HG03097 (cell line): ENCODE measurements at regions not wholly inside any gene's neighbourhood (a gene's known extent, or its start where the extent isn't known, plus 50 kb on each side); places are given as distances from the start of the nearest gene placed in this dataset.

ENCODE experiments used
- ATAC-seq: cut with Tn5 transposase; IDR thresholded peaks from one replicate; pipeline ENCODE4 v1.9.1; 2021; ENCODE audit not compliant: unreplicated experiment, low FRiP score

DNA sequence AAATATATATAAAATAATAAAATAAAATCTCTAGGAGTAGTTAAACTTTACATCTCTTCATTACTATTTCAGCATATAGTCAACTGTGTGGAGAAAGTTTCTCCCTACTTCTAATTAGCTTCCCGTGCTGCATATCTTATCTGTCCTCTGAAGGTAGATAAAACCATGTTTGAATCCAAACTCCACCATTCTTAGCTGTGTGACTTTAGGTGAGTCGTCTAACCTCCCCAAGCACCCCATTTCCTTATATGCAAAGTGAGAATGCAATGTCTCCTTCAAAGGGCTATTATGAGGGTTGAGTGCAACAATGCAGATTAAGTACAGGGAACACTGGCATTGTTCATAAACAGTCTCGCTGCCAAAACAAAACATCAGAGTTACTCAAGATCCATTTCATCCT lies 80.8 kb upstream of the DRD2 start:
- no peak for ATAC-seq

DNA sequence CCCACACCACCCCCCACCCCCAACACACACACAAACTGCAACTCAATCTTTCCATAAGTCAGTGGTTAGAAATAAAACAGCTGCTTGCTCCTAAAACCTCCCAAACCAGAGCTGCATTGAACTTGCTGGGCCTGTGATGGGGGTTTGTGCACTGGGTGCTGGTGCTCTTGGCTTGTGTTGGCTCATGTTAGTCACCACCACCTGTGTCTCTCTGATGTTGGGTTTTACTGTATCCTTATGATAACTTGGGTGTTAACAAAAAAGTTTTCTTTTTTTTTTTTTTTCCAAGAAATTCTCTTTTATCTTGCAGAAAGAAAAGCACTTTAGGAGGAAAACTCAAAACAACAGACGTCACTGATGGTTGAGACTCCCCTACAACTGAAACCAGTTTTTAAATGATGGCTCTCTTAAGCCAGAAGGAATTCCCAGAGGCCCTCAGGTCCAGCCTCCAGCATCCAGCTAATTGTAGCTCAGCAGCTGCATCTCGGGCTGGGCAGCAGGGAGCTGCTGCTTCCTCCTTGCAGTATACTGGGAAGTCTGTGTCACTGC lies 79.9 kb upstream of the DRD2 start:
- no peak for ATAC-seq

DNA sequence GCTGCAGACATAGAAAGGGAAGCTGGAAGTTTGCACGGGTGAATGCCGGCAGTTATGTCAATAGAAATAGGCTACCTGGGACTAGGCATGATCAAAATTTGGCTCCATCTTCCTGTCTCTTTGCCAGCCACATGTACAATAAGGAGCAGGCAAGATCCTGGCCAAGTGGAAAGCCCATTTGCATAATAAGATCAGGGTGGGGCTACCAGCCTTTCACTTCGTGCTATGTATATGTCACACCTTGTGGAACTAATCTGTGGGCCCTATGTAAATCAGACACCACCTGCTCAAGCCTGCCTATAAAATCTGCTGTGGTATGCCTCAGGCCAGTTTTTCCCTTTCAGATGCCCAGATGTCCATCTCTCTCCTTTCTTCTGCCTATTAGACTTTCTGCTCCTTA lies 79.3 kb upstream of the DRD2 start:
- ATAC-seq = no peak

DNA sequence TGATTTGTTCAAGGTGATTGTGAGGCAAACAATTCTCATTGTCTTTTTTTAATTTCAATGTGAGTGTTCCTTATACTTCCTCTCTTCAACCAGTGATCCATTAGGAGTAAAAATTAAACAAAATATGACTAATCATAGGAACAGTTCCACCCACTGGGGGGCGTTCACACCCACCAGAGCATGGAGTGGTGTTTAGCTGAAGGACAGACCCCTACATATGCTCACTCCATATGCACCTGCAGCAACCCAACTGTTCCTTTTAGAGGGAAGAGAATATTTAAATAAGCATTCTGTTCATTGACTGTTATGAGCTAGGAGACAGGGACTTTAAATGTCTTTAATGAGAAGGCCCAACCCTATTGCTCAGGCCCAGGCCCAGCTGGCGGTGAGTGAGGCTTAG lies 78.7 kb upstream of the DRD2 start:
- ATAC-seq = no peak

DNA sequence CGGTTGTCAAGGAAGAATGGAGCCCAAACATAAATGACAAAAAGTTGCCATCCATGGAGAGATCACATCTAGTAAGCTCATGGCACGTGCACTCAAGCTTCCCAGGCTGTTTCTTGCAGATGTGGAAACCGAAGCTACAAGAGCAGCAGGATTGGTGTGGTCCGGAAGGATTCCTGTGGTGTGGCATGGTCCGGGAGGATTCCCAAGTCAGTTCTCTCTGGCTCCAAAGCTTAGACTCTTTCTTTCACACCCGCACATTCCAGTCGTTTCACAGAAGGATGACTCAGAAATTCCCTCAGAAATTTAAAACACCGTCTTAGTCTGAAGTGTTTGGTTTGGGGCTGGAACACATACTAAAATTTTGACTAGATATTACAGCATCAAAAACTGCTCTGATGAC lies 78.0 kb upstream of the DRD2 start:
- no peak for ATAC-seq

DNA sequence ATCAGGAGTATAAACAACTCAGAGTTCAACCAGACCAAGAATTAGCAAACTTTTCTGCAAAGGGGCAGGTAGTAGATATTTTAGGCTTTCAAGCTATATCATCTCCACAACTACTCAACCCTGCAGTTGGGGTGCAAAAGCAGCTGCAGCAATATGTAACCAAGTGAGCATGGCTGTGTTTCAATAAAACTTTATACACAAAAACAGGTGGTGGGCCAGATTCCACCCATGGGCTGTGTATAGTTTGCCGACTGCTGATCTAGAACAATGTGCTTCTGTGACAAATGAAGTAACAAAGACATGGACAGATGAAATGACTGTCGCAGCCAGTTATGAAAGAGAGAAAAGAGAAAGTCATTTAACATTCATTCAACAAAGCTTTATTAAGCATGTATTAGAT lies 77.1 kb upstream of the DRD2 start:
- no peak for ATAC-seq

DNA sequence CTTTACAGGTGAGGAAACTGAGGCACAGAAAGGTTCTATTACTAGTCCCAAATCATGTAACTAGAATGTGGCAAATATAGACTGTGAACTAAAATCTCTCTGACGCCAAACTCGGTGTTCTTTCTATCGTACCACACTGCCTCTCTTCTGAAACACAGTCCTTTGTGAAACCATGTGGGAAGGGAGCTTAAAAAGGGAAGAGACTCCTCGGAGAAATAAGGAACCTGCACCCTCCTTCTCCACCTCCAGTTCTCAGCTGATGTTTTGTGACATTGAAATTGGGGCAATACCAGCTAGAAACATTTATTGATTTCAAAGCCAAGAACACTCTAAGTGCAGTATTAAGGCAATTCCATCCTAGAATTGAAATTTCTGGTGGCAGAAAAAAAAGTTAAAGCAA lies 76.4 kb upstream of the DRD2 start:
- ATAC-seq = no peak

DNA sequence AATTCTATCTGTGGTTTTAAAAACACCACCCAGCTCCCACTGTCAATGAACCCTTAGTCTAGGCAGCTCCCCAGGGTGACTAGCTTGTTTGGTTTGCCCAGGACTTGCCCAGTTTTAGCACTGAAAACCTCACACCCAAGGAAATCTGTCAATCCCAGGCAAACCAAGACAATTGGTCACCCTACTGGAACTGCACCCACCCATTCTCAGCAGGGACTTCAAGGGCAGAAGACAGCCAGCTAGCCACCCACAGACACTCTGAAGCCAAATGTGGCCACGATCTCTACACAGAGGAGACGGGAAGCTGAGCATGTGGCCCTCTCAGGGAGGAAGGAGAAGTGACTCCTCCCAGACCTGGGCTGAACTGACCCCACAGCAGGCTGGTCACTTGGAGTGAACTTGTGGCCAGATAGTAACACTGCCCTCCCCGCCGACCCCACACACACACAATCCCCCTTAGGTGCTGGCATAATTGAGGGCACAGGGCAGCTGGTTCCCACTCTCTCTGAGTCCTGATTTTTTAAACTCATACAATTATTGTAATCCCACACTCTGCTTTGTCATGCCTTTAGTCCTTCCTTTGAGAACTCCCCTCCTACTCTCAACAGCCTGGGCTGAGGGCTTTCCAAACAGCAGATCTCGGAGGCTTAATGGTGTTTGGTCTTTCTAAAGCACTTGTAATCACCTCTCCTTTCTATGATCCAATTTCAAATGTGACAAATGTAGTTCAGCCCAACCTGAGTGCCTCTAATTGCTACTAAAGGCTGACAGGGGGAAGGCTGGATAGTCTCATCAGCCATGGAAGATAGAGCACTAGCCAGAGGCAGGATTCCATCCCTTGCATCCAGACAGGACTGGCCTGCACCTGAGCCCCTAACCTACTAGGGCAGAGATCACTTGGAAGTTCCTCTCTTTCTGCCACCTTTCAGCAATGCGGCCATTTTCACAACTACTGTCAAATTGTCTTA lies 74.7 kb upstream of the DRD2 start:
- no peak for ATAC-seq

DNA sequence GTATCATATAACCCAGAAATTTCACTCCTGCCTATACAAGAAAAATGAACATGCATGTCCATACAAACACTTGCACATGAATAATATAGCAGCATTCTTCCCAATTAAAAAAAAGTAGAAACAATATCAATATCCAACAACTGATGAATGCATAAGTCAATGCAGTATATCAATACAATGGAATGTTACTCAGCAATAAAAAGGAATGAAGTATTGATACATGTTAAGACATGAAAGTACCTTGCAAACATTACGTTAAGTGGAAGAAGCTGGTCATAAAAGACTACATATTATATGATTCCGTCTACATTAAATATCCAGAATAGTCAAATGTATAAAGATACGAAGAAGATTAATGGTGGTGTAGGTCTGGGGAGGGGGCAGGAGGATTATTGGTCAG lies 73.9 kb upstream of the DRD2 start:
- ATAC-seq = no peak

DNA sequence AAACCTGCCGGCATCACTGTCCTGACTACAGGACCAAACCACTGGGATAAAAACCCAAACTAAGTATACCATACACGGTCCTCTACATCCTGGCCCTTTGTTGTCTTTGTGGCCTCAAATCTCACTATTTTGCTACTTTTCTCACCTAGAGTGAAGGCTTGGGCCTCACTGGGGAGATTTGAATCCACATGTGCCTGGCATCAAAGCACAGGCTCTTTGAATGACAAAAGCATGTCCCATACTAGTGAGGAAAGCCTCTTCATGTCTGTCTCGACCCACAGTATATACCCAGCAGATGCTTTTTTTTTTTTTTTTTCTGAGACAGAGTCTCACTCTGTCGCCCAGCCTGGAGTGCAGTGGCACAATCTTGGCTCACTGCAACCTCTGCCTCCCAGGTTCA lies 72.5 kb upstream of the DRD2 start:
- ATAC-seq = no peak

DNA sequence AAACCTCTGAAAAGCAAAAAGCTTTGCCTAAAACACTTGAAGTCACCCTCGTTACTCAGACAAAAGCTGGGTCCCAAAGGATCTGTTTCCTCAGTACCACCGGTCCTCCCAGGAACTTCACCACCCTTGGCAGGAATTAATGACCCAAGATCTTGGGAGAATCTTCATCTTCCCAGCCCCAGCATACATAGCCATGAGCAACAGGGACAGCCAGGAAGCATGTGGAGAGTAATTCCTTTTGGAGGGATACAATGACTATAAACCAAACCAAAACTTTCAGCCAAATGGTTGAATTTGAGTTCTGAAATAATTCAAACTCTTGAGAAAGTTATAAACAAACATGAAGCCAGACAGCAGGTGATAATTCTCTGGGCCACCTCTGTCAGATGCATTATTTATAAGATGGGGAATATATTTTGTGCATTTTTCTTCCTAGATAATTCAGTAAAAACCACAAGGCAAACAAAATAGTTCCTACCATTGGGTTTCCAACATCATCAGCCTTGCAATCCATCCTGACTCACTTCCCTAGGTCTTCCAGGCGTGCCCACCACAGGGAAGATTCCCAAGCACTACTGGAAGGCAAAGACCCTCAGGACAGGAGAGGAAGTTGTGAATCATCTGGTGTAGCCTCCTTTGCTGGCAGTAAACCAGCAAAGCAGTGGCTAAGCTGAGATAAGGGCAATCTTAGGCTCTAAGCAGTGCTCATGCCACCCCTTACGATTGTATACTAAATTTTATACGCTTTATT lies 71.7 kb upstream of the DRD2 start:
- ATAC-seq = no peak

DNA sequence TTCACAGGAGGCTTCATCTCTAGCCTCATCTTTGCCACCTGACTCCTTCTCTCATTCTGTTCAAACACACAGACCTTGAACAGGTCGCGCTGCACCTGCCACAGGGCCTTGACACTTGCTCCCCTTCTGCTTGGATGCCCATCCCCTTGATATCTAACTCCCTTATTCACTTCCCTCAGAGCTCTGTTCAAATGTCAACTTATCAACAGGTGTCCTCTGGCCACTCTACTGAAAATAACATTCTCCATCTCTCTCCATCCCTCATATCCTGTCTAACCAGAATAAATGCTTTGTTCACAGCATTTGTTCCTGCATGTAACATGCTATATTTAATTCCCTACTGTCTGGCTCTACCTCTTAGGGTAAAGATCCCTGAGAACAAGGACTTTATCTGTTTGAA lies 67.2 kb upstream of the DRD2 start:
- no peak for ATAC-seq

DNA sequence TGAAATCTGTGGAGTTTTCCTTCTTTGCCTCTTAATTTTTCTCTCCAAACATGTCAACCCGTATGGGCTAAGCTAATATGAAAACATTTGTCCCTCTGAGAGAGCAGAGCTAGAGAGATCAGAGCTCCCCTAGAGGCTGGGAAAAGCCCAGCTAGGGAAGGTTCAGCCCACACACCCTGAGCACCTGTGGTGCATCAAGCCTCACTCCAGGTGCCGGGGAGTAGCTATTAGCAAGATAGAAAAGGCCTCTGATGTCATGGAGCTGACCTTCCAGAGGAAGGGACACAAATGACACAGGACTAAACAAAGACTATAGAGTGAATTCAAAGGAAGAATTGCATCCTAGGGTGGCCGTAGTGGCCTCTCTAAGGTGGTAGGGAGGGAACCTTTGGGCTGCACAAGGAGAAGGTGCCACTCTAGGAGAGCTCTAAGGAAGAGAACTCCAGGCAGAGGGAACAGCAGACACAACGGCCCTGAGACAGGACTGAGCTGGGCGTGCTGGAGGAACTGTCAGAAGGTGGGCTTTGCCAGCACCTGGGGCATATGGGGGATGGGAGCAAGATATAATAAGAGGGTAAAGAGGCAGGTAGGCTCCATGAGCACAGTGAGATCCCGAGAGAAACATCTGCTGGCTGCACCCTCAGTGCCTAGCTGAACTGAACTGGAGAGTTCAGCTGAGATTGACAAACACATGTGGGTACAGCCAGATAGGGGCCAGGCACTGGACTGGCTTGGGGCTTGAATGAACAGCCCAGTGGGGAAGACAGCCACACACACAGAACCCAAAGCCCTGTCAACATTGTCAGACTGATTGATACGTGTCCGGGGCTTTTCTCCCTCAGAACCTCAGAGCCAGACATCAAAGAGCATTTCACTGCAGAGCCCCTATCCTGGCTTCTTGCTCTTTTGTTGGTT lies 65.5 kb upstream of the DRD2 start:
- ATAC-seq = no peak

DNA sequence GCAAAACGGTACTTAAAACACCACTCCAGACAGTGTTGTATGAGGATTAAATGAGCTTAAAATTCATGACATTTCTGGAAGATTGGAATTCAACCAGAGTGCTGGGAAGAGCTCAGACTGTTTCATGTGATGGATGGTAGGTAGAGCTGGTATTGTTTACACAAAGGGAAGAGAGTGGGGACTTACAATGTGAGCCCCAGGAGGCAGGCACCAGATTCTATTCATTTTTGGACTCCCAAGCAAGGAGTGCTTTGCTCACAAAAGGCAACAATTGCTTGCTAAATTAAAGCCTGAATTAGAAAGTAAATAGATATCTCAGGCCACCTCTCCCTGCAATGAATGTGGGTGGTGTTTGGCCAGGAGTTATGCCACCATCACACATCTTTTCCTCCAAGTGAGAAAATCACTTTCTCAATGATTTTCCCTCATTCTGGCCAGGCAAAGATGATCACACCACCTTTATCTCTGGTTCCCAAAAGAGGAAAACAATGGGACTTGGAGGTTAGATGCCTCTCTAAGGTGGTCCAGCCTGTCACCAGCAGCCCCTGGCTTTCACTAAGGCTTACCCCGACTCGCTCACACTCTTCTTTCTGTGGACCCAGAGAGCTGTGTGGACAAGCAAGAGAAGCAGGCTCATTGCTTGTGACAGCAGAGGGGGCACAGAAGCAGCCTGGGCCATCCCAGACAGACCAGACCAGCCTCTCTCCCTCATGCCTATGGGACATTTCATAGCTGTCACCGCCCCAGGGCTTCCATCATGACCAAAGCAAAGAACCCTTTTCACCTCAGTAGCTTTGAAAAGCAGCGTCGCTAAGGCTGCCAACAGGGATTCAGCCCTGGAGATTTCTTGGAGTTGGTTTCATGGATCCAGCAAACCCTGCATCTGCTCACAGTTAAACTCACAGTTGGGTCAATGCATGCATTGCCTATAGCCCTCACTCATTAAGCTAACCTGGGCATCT lies 63.5 kb upstream of the DRD2 start:
- no peak for ATAC-seq

DNA sequence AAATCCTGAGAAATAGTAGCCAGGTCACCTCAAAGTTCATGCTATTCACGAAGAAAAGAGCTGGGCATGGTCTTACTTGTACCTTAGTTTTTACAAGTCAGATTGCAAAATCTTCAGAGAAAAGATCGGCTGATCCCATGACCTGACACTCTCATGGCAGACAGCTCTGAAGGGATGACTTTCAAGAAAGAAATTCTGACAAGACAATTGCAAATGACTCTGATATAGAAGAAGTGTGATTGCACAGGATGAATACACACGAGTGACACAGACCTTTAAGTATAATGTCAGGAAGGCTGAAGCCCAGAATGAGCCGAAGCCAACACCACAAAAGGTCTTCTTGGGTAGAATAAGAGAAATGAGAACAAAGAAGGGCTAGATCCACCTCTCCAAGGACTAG lies 59.4 kb upstream of the DRD2 start:
- no peak for ATAC-seq

DNA sequence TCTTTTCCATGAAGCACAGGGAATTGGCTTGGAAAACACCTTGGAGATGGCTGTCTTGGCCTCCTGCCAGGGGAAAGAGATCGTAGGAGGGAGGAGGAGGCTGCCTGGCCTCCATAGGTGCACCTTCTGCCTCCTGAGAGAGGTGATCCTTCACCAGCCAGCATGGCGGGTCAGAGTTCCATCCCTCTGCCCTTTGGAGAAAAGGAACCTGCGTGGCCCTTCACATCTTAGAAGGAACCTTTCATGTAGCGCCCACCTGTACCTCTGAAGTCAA lies 58.2 kb upstream of the DRD2 start:
- no peak for ATAC-seq

DNA sequence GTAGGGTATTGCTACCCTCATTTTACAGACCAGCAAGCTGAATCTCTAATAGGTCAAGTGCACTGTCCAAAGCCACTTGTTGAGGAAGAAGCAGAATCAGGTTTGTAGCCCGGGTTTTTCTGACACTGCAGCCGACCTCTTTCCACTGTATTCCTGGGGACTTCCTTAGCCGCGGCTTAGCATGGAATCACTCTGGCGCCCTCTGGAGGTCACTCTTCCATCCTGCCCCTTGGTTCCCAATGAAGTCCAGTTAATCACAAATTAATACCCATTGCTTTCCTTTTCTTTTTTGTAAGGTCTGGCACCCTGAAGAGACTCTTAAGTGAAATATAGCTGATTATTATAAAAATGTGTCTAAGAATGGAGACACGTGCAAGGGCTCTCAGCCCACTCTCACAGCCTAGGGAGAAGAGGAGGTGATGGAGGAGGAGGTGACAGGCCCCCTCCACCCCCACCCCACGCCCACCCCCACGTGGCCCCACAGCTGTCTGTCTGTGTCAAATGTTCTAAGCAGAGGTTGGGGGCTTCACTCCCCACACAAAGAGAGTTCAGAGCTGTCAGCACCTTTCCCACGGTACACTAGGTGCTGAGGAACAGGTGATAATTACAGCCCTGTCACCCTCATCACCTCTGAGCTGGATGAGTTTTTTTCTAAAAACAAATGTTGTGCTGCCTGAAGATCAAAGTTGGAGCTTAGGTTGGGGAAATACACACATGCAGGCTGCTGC lies 57.7 kb upstream of the DRD2 start:
- no peak for ATAC-seq

DNA sequence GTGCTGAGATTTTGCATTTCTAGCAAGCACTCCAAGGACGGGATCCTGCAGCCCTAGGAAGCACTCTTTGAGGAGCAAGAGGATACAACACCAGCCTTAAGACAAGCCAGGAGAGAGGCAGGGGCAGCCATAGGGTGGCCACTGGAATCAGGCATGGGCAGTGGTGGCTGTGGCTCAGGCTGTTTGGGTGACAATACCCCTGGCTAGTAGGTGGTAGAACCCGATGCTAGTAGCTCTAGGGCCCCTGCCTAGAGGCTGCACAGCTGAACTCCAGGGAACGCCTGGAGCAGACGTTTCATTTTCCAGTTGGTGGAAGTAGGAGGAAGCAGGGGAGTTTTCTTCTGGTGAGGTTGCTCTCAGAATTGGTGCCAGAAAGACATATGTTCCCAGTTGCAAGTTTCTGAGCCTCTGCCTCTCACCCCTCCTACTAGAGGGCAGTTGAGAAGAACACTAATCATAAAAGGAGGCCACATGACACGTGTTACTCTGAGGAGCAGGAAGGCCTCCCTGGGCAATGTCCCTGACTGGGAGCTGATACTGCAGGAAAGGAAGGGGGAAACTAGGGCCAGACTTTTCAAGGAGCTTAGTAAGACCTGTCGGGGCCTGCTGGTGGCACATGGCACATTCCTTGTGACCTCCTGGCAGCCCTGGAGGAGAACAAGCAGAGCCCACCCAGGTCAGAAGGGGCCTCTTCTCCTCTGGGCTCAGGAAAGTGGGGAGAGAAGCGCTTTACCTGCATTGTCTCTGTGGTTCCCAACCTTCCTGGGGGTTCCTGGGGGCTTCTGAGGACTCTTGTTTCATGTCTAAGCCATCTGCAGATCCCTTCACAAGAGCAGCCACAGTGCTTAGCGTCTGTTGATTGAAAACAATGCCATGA lies 56.6 kb upstream of the DRD2 start:
- no peak for ATAC-seq
